ENCODE measurements at regions not wholly inside any gene's neighbourhood (a gene's known extent, or its start where the extent isn't known, plus 50 kb on each side); places are given as distances from the start of the nearest gene placed in this dataset.

- no peak overlapping the region for H3K4me3 ChIP-seq (ENCODE audit: low read length)
- TF ChIP-seq MXI1 (conservative IDR thresholded peaks at IDR 0.05; ENCODE audit: poor library complexity, severe bottlenecking) (no peak), TAF1 (IDR thresholded peaks at IDR 0.05; ENCODE audit: low read depth) (no peak), POLR2AphosphoS5 (IDR thresholded peaks at IDR 0.05) (no peak), EZH2 (IDR thresholded peaks at IDR 0.05; ENCODE audit: borderline replicate concordance, insufficient read depth, low read length, poor library complexity, severe bottlenecking) (no peak), SMC3 (conservative IDR thresholded peaks at IDR 0.05; ENCODE audit: poor library complexity) (no peak), RAD21 (conservative IDR thresholded peaks at IDR 0.05) (no peak), REST (IDR thresholded peaks at IDR 0.05; ENCODE audit: borderline replicate concordance) (no peak), CTCF (IDR thresholded peaks at IDR 0.05; ENCODE audit: poor library complexity, severe bottlenecking) (no peak), EP300 (conservative IDR thresholded peaks at IDR 0.05; ENCODE audit: poor library complexity, severe bottlenecking) (no peak)
- no peaks in the 10 kb centered on the region for H4K20me1 ChIP-seq (ENCODE audit: insufficient read depth)
- H2AFZ ChIP-seq (ENCODE audit: low read depth, low read length), result no peak overlapping the region
- H3K27ac ChIP-seq (ENCODE audit: low read length), result no peak overlapping the region
- H3K9me3 ChIP-seq (ENCODE audit: low read length), result no peaks in the 10 kb centered on the region
- no peak overlapping the region for H3K4me2 ChIP-seq (ENCODE audit: low read length)
- H3K9me2 ChIP-seq (ENCODE audit: insufficient read depth, low read length), result no peaks in the 10 kb centered on the region
- H3K9ac ChIP-seq (ENCODE audit: low read length), result no peak overlapping the region
- no peaks in the 10 kb centered on the region for H3K27me3 ChIP-seq (ENCODE audit: insufficient read depth, low read depth, low read length)
- no peaks in the 10 kb centered on the region for H3K36me3 ChIP-seq (ENCODE audit: insufficient read depth, low read length)
- no peaks in the 10 kb centered on the region for H3K79me2 ChIP-seq (replicated peaks; ENCODE audit: insufficient read depth, low read length)
- H3F3A ChIP-seq (ENCODE audit: insufficient read depth, low read length, poor library complexity, severe bottlenecking), result no peaks in the 10 kb centered on the region
Observed at GRCh38 chr4:133839326-133839725, 362.3 kb downstream of the PABPC4L start.

GRCh38 chr4:133823177-133823576, 378.4 kb downstream of the PABPC4L start:
- Histone ChIP-seq H3K79me2 (replicated peaks; ENCODE audit: insufficient read depth, low read length) (no peaks in the 10 kb centered on the region), H3K4me2 (ENCODE audit: low read length) (no peak overlapping the region), H3K9ac (ENCODE audit: low read length) (no peak overlapping the region)

More at GRCh38 chr4:133823177-133823576, 378.4 kb downstream of the PABPC4L start:
- H3K27me3 ChIP-seq (ENCODE audit: insufficient read depth, low read depth, low read length), result no peaks in the 10 kb centered on the region
- TF ChIP-seq POLR2AphosphoS5 (IDR thresholded peaks at IDR 0.05) (no peak), EP300 (conservative IDR thresholded peaks at IDR 0.05; ENCODE audit: poor library complexity, severe bottlenecking) (no peak), CTCF (IDR thresholded peaks at IDR 0.05; ENCODE audit: poor library complexity, severe bottlenecking) (no peak), EZH2 (IDR thresholded peaks at IDR 0.05; ENCODE audit: borderline replicate concordance, insufficient read depth, low read length, poor library complexity, severe bottlenecking) (no peak), TAF1 (IDR thresholded peaks at IDR 0.05; ENCODE audit: low read depth) (no peak), SMC3 (conservative IDR thresholded peaks at IDR 0.05; ENCODE audit: poor library complexity) (no peak), REST (IDR thresholded peaks at IDR 0.05; ENCODE audit: borderline replicate concordance) (no peak), RAD21 (conservative IDR thresholded peaks at IDR 0.05) (no peak)
- no peaks in the 10 kb centered on the region for H4K20me1 ChIP-seq (ENCODE audit: insufficient read depth)
- H3K4me3 ChIP-seq (ENCODE audit: low read length), result no peak overlapping the region
- no peaks in the 10 kb centered on the region for H3K9me2 ChIP-seq (ENCODE audit: insufficient read depth, low read length)
- H3K36me3 ChIP-seq (ENCODE audit: insufficient read depth, low read length), result no peaks in the 10 kb centered on the region
- H2AFZ ChIP-seq (ENCODE audit: low read depth, low read length), result no peak overlapping the region
- no peaks in the 10 kb centered on the region for H3F3A ChIP-seq (ENCODE audit: insufficient read depth, low read length, poor library complexity, severe bottlenecking)
- no peak overlapping the region for H3K27ac ChIP-seq (ENCODE audit: low read length)
- no peaks in the 10 kb centered on the region for H3K9me3 ChIP-seq (ENCODE audit: low read length)

All from neural cell (in vitro differentiated cells).